CD4-positive, alpha-beta memory T cell (primary cell): ENCODE measurements at regions not wholly inside any gene's neighbourhood (a gene's known extent, or its start where the extent isn't known, plus 50 kb on each side); places are given as distances from the start of the nearest gene placed in this dataset.

ENCODE experiments used
- CTCF ChIA-PET: fragments of 350-600 bp; sonication (Branson Sonifier 250); formaldehyde crosslinking; loops from one replicate; lab custom pipeline; 2021; ENCODE audit warnings: inconsistent platforms; ENCODE audit not compliant: partially characterized antibody; lab: Charles Lee
- POLR2A ChIA-PET: fragments of 350-600 bp; sonication (Branson Sonifier 250); formaldehyde crosslinking; loops from one replicate; lab custom pipeline; 2021; ENCODE audit not compliant: partially characterized antibody; lab: Charles Lee
- DNase-seq, 5 donors: peaks; one replicate each; pipeline versions ENCODE4 v3.0.0 to v3.0.0-alpha.2; 2020 to 2022; ENCODE audit warnings: mixed read lengths in 1 of 5
- H3K27ac ChIP-seq: one replicate; pipeline ENCODE4 v1.7.0; 2013; ENCODE audit warnings: low read depth, low read length
- H3K27me3 ChIP-seq: 2 replicates; pipeline ENCODE4 v1.7.0; 2013; ENCODE audit warnings: mild to moderate bottlenecking, low read length, moderate library complexity; ENCODE audit not compliant: insufficient read depth
- H3K36me3 ChIP-seq: 2 replicates; pipeline ENCODE4 v1.7.0; 2013; ENCODE audit warnings: mild to moderate bottlenecking, low read length, moderate library complexity; ENCODE audit not compliant: insufficient read depth
- H3K4me1 ChIP-seq: 2 replicates; pipeline ENCODE4 v1.7.0; 2013; ENCODE audit warnings: mild to moderate bottlenecking, low read length, moderate library complexity; ENCODE audit not compliant: insufficient read depth
- H3K4me3 ChIP-seq, 2 donors: one replicate each; pipeline ENCODE4 v1.7.0; 2013; ENCODE audit warnings: low read length in 2 of 2, mild to moderate bottlenecking in 1 of 2
- H3K9me3 ChIP-seq, 2 donors: one replicate each; pipeline ENCODE4 v1.7.0; 2013; ENCODE audit warnings: low read length in 2 of 2, control low read depth in 1 of 2; ENCODE audit not compliant: control insufficient read depth in 1 of 2
- H3K27ac Mint-ChIP-seq, 7 donors: one replicate each; pipeline ENCODE4 v1.8.0; 2020 to 2021; ENCODE audit warnings: mixed read lengths in 7 of 7, mild to moderate bottlenecking in 6 of 7, inconsistent platforms in 3 of 7, moderate library complexity in 3 of 7
- H3K27me3 Mint-ChIP-seq, 2 donors: one replicate each; pipeline ENCODE4 v1.8.0; 2020 to 2021; ENCODE audit warnings: mixed read lengths in 2 of 2
- H3K36me3 Mint-ChIP-seq, 2 donors: one replicate each; pipeline ENCODE4 v1.8.0; 2020 to 2021; ENCODE audit warnings: mixed read lengths in 2 of 2, inconsistent platforms in 1 of 2, mild to moderate bottlenecking in 1 of 2
- H3K4me1 Mint-ChIP-seq, 4 donors: one replicate each; pipeline ENCODE4 v1.8.0; 2020 to 2021; ENCODE audit warnings: mixed read lengths in 4 of 4, mild to moderate bottlenecking in 1 of 4
- H3K4me3 Mint-ChIP-seq, 8 donors: one replicate each; pipeline ENCODE4 v1.8.0; 2020 to 2021; ENCODE audit warnings: mixed read lengths in 8 of 8, mild to moderate bottlenecking in 7 of 8, moderate library complexity in 6 of 8, inconsistent platforms in 3 of 8
- H3K9me3 Mint-ChIP-seq, 8 donors: one replicate each; pipeline ENCODE4 v1.8.0; 2020 to 2021; ENCODE audit warnings: mixed read lengths in 8 of 8, mild to moderate bottlenecking in 5 of 8, inconsistent platforms in 3 of 8, moderate library complexity in 1 of 8
- intact Hi-C: fragments of 100-400 bp; cut with micrococcal nuclease; formaldehyde crosslinking; loops from one replicate; pipeline ENCODE4 v1.15.1; 2023

DNA sequence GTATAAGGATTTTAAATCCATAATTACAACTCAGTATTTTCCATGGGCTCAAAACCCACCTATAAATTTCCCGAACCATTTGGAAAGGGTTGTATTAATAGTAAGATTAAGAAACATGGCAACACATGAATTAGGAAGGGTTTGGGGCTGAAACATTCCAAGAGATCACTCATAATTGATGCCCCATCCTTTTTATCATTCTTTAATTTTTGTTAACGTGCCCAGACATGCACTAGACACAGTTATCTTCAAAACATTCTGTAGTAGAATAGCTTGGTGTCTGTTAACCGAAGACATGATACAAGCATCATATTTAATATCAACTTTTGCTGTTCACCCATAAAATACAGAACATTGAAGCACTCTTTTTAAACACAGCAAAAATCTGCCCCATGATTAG is 106.8 kb upstream of the FRMD6 start:
- no peaks in the 10 kb centered on the region for H3K4me1 ChIP-seq
- no peaks in the 10 kb centered on the region for H3K4me1 Mint-ChIP-seq
- H3K27ac ChIP-seq: no peak overlapping the region
- no peaks in the 10 kb centered on the region for H3K9me3 ChIP-seq
- H3K36me3 Mint-ChIP-seq: no peaks in the 10 kb centered on the region
- peaks cover 0 to 2% (median 0%) of the 10 kb centered on the region in 8 donors for H3K9me3 Mint-ChIP-seq
- H3K36me3 ChIP-seq: no peaks in the 10 kb centered on the region
- DNase-seq: no peak
- H3K27me3 Mint-ChIP-seq: peaks cover 9 to 37% of the 10 kb centered on the region in 2 donors
- ChIA-PET CTCF (interaction anchor here (1.3 kb wide), 1 partner anchor 19 kb away, joined by 3 read pairs; no protein-coding TSS in a partner anchor), POLR2A (no interaction called here)
- no peak overlapping the region for H3K27ac Mint-ChIP-seq
- H3K4me3 ChIP-seq: no peak overlapping the region
- H3K27me3 ChIP-seq: no peaks in the 10 kb centered on the region
- intact Hi-C loops: no loop called here
- H3K4me3 Mint-ChIP-seq: no peak overlapping the region

DNA sequence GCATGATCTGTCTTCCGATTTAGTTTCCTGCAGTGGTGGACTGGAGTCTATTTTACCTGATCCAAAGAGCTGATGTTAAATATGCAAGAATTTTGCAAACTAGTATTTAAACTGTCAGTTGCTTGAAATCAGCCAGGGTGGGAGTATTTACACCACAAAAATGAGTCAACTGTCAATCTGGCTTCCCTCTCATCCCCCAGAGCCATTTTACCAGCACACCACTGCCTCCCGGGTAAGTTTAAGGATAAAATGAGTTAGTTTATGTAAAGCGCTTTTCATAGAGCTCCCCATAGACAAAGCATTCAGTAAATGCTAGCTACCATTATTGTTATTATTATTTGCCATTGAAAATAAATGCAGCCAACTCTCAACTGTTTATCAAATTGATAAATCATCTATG is 106.3 kb upstream of the FRMD6 start:
- intact Hi-C loops: no loop called here
- Histone ChIP-seq H3K27ac (no peak overlapping the region), H3K27me3 (no peaks in the 10 kb centered on the region), H3K4me1 (no peaks in the 10 kb centered on the region), H3K9me3 (no peaks in the 10 kb centered on the region), H3K4me3 (no peak overlapping the region), H3K36me3 (no peaks in the 10 kb centered on the region)
- Mint-ChIP-seq H3K27ac (no peak overlapping the region), H3K9me3 (peaks cover 0 to 2% (median 0%) of the 10 kb centered on the region in 8 donors), H3K4me3 (no peak overlapping the region), H3K27me3 (peaks cover 8 to 37% of the 10 kb centered on the region in 2 donors), H3K36me3 (no peaks in the 10 kb centered on the region), H3K4me1 (no peaks in the 10 kb centered on the region)
- ChIA-PET POLR2A (no interaction called here), CTCF (interaction anchor here (1.3 kb wide), 1 partner anchor 20 kb away, joined by 3 read pairs; no protein-coding TSS in a partner anchor)
- DNase-seq: no peak

DNA sequence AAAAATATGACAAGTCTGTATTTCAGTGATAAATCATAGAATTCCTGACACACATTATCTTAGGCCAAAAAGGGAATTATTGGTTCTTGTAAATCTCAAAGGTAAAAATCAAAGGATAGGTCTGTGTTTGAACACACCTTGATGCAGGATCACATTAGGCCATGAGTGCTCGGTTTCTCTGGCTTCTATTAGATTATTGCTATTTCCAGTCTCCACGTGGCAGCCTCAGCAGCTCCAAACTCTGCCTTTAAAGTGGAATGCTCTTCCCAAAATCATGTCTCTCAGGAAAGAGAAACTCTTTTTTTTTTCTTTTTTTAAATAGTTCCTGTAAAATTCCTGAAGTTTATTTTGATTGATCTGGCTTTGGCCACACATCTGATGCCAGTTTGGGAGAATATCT is 105.6 kb upstream of the FRMD6 start:
- Mint-ChIP-seq H3K4me3 (no peak overlapping the region), H3K27me3 (peaks cover 8 to 40% of the 10 kb centered on the region in 2 donors), H3K36me3 (no peaks in the 10 kb centered on the region), H3K9me3 (peaks cover 0 to 2% (median 0%) of the 10 kb centered on the region in 8 donors), H3K4me1 (no peaks in the 10 kb centered on the region), H3K27ac (no peak overlapping the region)
- no peak for DNase-seq
- intact Hi-C loops: no loop called here
- ChIA-PET POLR2A (no interaction called here), CTCF (interaction anchor here (1.3 kb wide), 1 partner anchor 21 kb away, joined by 3 read pairs; no protein-coding TSS in a partner anchor)
- no peak overlapping the region for H3K4me3 ChIP-seq
- no peaks in the 10 kb centered on the region for H3K9me3 ChIP-seq
- no peaks in the 10 kb centered on the region for H3K4me1 ChIP-seq
- no peaks in the 10 kb centered on the region for H3K27me3 ChIP-seq
- no peaks in the 10 kb centered on the region for H3K36me3 ChIP-seq
- H3K27ac ChIP-seq: no peak overlapping the region

DNA sequence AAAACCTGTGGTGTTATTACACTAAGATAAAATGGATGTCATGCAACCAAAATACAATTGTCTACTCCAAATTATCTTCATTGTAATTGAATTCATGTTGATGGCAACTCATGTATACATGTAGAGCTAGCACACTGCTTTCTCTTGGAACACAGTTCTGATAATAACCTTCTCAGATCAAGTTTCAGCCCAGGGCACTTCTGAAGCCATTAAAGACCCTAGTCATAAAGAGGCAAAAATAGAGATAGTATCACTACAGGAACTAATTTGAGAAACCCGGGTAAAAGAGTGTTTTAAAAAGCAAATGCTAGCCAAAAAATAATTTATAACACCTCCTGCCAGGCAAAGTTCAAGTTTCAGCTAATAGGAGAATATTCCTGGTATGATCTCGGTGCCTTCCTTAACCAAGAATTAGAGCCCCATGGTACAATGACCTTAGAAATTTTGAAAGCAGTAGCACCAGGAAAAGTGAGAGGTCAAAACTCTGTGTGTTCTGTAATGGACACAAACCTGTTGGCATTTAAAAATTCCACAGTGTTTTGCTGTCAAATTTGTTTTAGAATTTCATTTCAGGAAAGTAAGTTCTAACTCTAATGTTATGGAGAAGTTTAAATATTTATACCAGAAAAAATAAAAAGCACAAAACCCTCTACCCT is 105.0 kb upstream of the FRMD6 start:
- intact Hi-C loops: no loop called here
- H3K27ac ChIP-seq: no peak overlapping the region
- ChIA-PET CTCF (no interaction called here), POLR2A (no interaction called here)
- no peaks in the 10 kb centered on the region for H3K36me3 Mint-ChIP-seq
- H3K4me1 Mint-ChIP-seq: no peaks in the 10 kb centered on the region
- no peaks in the 10 kb centered on the region for H3K27me3 ChIP-seq
- H3K27ac Mint-ChIP-seq: no peak overlapping the region
- no peaks in the 10 kb centered on the region for H3K4me1 ChIP-seq
- H3K4me3 ChIP-seq: no peak overlapping the region
- H3K27me3 Mint-ChIP-seq: peaks cover 8 to 34% of the 10 kb centered on the region in 2 donors
- peaks cover 0 to 2% (median 0%) of the 10 kb centered on the region in 8 donors for H3K9me3 Mint-ChIP-seq
- no peaks in the 10 kb centered on the region for H3K36me3 ChIP-seq
- H3K9me3 ChIP-seq: no peaks in the 10 kb centered on the region
- no peak overlapping the region for H3K4me3 Mint-ChIP-seq
- DNase-seq: no peak

DNA sequence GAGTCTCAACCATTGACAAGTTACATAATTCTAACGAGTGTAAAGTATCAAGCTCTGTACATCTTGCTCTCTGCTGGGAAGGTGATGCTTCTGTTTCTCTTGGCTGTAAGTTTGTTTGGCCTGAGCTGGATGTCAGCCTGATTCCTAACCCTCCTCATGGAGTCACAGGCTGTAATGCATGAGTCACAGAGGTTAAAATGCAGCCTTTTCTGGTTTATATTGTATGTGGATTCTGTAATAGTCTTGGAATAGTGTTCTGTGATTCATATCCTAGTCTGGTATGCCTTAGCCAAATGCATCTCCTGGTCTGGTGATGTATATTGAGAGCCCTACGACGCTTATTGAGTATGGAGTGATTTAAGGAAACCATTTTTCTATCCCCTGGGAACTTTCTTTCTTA is 104.5 kb upstream of the FRMD6 start:
- Mint-ChIP-seq H3K4me3 (no peak overlapping the region), H3K27me3 (peaks cover 8 to 31% of the 10 kb centered on the region in 2 donors), H3K27ac (no peak overlapping the region), H3K36me3 (no peaks in the 10 kb centered on the region), H3K9me3 (peaks cover 0 to 2% (median 0%) of the 10 kb centered on the region in 8 donors), H3K4me1 (no peaks in the 10 kb centered on the region)
- no peaks in the 10 kb centered on the region for H3K9me3 ChIP-seq
- H3K4me3 ChIP-seq: no peak overlapping the region
- DNase-seq: no peak
- H3K27me3 ChIP-seq: no peaks in the 10 kb centered on the region
- no peak overlapping the region for H3K27ac ChIP-seq
- intact Hi-C loops: no loop called here
- CTCF ChIA-PET: no interaction called here
- H3K36me3 ChIP-seq: no peaks in the 10 kb centered on the region
- H3K4me1 ChIP-seq: no peaks in the 10 kb centered on the region
- POLR2A ChIA-PET: no interaction called here

DNA sequence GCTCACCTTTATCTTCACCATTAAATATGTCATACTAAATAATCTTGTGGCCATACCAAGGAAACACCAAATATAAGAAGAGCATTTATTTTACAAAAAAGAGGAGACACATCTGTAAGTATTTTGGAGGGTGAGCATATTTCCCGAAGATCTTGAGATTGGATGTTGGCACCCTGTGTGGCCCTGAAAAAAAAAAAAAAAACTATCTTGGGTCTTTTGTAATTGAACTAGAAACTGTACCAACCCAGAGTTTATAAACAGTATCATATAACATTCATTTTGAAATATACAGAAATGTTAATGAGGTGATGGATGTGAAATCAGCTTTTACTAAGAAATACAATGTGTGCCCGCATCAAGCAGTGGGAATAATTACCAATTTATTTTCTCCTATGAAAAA is 104.0 kb upstream of the FRMD6 start:
- Mint-ChIP-seq H3K9me3 (peaks cover 0 to 2% (median 0%) of the 10 kb centered on the region in 8 donors), H3K27ac (no peak overlapping the region), H3K4me3 (no peak overlapping the region), H3K4me1 (no peaks in the 10 kb centered on the region), H3K27me3 (peaks cover 8 to 27% of the 10 kb centered on the region in 2 donors), H3K36me3 (no peaks in the 10 kb centered on the region)
- intact Hi-C loops: no loop called here
- CTCF ChIA-PET: no interaction called here
- DNase-seq: no peak
- Histone ChIP-seq H3K27ac (no peak overlapping the region), H3K36me3 (no peaks in the 10 kb centered on the region), H3K4me3 (no peak overlapping the region), H3K9me3 (no peaks in the 10 kb centered on the region), H3K27me3 (no peaks in the 10 kb centered on the region), H3K4me1 (no peaks in the 10 kb centered on the region)
- POLR2A ChIA-PET: no interaction called here

DNA sequence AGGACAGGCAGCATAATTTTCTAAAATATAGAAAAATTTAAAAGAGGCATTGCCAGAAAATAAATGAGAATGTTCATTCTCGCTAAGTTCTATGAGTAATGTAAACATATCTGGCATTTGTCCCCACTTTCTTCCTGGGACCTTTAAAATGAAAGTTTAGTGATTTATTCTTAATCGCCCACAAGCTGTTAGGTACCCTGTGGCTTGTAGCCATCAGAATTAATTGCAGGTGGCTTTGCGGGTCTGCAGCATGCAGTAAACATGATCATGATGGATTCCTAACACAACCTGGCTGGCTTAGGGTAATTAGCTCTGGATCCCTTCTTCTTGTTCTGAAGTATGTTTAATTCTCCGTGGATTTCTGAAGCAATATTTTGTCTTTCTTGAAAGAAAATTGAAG is 103.5 kb upstream of the FRMD6 start:
- POLR2A ChIA-PET: no interaction called here
- H3K27me3 Mint-ChIP-seq: peaks cover 8 to 28% of the 10 kb centered on the region in 2 donors

More for the DNA sequence above, 103.5 kb upstream of the FRMD6 start:
- no peak for DNase-seq
- Histone ChIP-seq H3K27me3 (no peaks in the 10 kb centered on the region), H3K4me1 (no peaks in the 10 kb centered on the region), H3K27ac (no peak overlapping the region), H3K4me3 (no peak overlapping the region), H3K9me3 (no peaks in the 10 kb centered on the region), H3K36me3 (no peaks in the 10 kb centered on the region)
- H3K27ac Mint-ChIP-seq: no peak overlapping the region
- H3K36me3 Mint-ChIP-seq: no peaks in the 10 kb centered on the region
- no peak overlapping the region for H3K4me3 Mint-ChIP-seq
- H3K9me3 Mint-ChIP-seq: peaks cover 0 to 2% (median 0%) of the 10 kb centered on the region in 8 donors
- intact Hi-C loops: no loop called here
- CTCF ChIA-PET: no interaction called here
- no peaks in the 10 kb centered on the region for H3K4me1 Mint-ChIP-seq
